IPS DF 6.9 (cell line): ENCODE measurements at regions not wholly inside any gene's neighbourhood (a gene's known extent, or its start where the extent isn't known, plus 50 kb on each side); places are given as distances from the start of the nearest gene placed in this dataset.
"Not testable (repeated sequence)": the region's sequence is repeated elsewhere in the genome, so short reads cannot be mapped to it uniquely, and the experiment has no call there.

ENCODE experiments used
- DNase-seq: peaks from one replicate; pipeline ENCODE4 v3.0.0-alpha.2; 2013; ENCODE audit warnings: low read depth, low spot score
- H3K27ac ChIP-seq: one replicate; pipeline ENCODE4 v1.5.1; 2013; ENCODE audit warnings: low read length, control low read depth
- H3K27me3 ChIP-seq: 2 replicates; pipeline ENCODE4 v1.6.1; 2013; ENCODE audit warnings: mild to moderate bottlenecking, low read length; ENCODE audit not compliant: control insufficient read depth, insufficient read depth
- H3K36me3 ChIP-seq: 2 replicates; pipeline ENCODE4 v1.6.1; 2013; ENCODE audit warnings: low read length; ENCODE audit not compliant: control insufficient read depth, insufficient read depth
- H3K4me1 ChIP-seq: 2 replicates; pipeline ENCODE4 v1.6.1; 2013; ENCODE audit warnings: low read length; ENCODE audit not compliant: control insufficient read depth, insufficient read depth
- H3K4me3 ChIP-seq: 2 replicates; pipeline ENCODE4 v1.5.1; 2013; ENCODE audit warnings: mild to moderate bottlenecking, low read length
- H3K9me3 ChIP-seq: 2 replicates; pipeline ENCODE4 v1.6.1; 2013; ENCODE audit warnings: low read length, inconsistent platforms; ENCODE audit not compliant: control insufficient read depth, insufficient read depth
- WGBS: extraction: QIAGEN DNeasy Blood & Tissue Kit; methylation state at CpG from one replicate; pipeline ENCODE4 v1.1.7; 2013; ENCODE audit warnings: mixed read lengths, missing lambda C conversion rate; ENCODE audit not compliant: insufficient read length, insufficient coverage; 5-methylcytosine and 5-hydroxymethylcytosine counted together

DNA sequence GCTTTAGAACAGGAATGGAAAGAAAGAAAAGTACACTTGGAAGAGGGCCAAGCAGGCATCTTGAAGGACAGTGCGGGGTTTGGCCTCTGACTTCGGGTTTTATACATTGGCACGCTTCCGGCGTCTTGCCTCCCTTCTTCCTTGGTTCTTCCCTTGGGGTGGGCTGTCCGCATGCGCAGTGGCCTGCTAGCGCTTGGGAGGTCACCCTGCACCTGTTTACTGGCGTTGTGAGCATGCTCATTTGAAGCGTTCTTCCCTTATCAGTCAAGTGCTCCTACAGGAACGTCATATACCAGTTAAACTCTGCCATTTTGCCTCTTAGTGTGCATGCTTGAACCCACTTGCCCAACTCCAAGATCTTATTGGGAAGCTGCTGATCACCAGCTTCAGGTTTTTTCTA, 230.0 kb downstream of the TTLL2 start:
- no peaks in the 10 kb centered on the region; the same call in 1 of the 2 replicates for H3K36me3 ChIP-seq
- no peaks in the 10 kb centered on the region for H3K4me1 ChIP-seq
- no peaks in the 10 kb centered on the region for H3K27me3 ChIP-seq
- DNase-seq: no peak
- no CpG with 5 or more reads among the region's 11 CpGs for WGBS
- no peak overlapping the region for H3K27ac ChIP-seq
- no peaks in the 10 kb centered on the region for H3K9me3 ChIP-seq
- no peak overlapping the region for H3K4me3 ChIP-seq

DNA sequence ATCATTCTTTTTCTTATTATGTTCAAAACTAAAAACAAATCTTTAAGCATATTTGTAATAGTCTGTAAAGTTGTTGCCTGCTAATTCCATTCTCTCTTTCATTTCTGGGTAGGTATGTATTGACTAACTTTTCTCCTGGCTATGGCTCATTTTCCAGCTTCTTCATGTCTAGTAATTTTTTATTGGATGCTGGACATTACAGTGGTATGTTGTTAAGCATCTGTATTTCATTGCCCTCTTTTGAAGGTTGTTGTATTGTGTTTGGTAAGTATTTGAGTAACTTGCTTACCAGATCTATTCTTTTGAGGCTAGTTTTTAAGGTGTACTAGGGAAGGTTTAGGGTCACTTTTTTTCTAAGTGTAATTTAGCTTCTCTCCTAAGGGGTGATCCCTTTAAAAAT, 230.9 kb downstream of the TTLL2 start:
- H3K9me3 ChIP-seq: no peaks in the 10 kb centered on the region
- H3K4me3 ChIP-seq: no peak overlapping the region

DNA sequence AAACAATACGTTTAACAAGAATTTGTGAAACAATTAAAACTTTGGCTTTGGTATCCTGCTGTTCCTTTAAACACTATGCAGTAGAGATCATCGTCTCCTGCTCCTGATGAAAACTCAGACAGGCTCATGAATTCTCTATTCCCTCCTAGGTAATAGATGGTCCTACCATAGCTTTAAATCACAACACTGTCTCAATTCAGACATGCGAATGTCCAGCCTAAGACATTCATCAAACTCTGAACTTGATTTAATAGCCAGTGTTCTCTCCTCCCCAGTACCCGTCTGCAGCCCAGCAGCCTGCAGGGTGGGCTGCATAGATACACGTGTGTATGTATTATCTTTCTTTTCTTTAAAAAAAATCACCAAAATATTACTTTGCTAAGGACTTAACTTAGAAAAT, 232.8 kb downstream of the TTLL2 start:
- Histone ChIP-seq H3K36me3 (no peaks in the 10 kb centered on the region; the same call in 1 of the 2 replicates), H3K4me3 (no peak overlapping the region), H3K4me1 (no peaks in the 10 kb centered on the region), H3K9me3 (no peaks in the 10 kb centered on the region), H3K27ac (no peak overlapping the region), H3K27me3 (no peaks in the 10 kb centered on the region)
- no peak for DNase-seq
- WGBS: no CpG with 5 or more reads among the region's 5 CpGs

More for the DNA sequence above, 230.9 kb downstream of the TTLL2 start:
- H3K36me3 ChIP-seq: no peaks in the 10 kb centered on the region; the same call in 1 of the 2 replicates
- H3K27ac ChIP-seq: no peak overlapping the region
- H3K4me1 ChIP-seq: no peaks in the 10 kb centered on the region
- no peaks in the 10 kb centered on the region for H3K27me3 ChIP-seq
- DNase-seq: no peak

DNA sequence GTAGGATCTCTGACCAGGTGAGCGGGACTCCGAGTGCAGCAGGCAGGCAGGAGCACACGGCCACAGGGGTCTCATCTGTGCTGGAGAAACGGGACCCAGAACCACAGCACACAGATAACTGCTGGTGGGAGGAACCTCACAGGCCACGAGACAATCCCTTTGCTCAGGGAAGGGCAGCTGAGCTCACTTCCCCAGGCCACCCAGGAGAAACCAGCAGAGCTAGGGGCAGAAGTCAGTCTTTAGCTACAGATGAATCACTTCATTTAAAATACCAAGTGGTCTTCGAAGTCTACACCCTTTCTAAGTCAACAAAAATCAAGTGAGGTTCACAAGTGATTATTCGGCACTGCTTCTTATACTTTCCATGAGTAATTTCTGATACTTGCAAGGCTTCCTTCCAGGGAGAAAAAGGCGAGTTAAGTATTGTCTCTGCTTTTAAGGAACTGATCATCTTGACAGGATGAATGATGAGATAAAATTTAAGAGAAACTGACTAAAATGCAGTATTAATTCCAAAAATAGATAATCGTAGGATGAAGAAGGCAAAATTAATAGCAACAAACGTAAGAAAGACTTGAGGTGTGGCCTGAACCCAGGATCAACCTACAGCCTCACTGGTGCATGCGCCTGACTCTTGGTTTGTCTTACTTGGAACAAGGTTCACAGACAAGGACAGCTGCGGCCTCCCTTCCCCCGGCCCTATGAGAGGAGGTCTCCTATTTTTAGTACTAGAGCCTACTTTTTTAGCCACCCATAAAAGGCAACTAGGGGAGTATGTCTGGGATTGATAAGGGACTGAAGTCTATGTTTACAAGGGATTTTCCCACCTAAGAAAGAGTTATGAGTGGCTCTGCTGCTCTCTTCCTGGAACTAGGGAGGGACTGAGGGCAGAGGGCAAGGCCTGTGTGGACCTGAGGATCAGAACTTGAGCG, 233.6 kb downstream of the TTLL2 start:
- no peak for DNase-seq
- WGBS: no CpG with 5 or more reads among the region's 14 CpGs
- no peak overlapping the region for H3K4me3 ChIP-seq
- H3K27me3 ChIP-seq: no peaks in the 10 kb centered on the region
- no peaks in the 10 kb centered on the region for H3K4me1 ChIP-seq
- no peak overlapping the region for H3K27ac ChIP-seq
- no peaks in the 10 kb centered on the region for H3K9me3 ChIP-seq
- H3K36me3 ChIP-seq: no peaks in the 10 kb centered on the region; the same call in 1 of the 2 replicates

DNA sequence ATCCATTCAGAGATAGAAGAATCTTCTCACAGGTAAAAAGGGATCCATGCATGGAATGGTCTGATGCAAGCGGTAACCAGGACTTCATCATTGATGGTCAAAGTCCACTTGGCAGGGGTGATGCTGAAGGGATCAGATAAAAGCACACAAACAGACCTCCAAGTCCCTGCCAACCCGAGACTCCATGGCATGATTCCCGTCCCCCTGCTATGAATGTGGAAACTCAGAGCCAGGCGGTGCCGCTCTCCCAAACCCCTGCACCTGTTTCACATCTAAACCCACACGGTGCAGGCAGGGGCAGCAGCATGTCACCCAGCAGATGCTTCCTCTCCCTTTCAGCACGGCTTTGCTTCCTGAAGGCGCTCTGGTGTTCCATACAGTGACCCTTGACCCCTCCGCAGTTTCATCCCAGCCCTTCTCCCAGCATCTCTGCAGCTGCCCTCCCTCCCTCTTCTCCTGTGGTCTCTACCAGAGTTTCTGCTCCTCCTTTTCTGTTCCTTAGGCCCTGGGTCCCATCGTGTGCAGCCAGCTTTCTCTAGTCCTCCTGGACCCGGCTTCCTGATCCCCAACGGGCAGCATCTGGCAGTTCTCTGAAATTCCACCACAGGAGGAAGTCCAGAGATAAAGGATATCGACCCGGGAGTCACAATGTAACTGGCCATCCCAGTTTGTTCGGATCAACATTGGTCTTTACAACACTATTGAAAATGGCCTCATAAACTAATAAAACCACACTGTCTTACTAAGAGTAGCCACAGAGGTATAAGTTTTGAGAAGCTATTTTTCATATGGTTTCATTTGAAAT, 235.0 kb downstream of the TTLL2 start:
- Histone ChIP-seq H3K27ac (no peak overlapping the region), H3K36me3 (no peaks in the 10 kb centered on the region; the same call in 1 of the 2 replicates), H3K4me3 (no peak overlapping the region), H3K27me3 (no peaks in the 10 kb centered on the region), H3K4me1 (no peaks in the 10 kb centered on the region), H3K9me3 (no peaks in the 10 kb centered on the region)
- DNase-seq: no peak
- no CpG with 5 or more reads among the region's 15 CpGs for WGBS

DNA sequence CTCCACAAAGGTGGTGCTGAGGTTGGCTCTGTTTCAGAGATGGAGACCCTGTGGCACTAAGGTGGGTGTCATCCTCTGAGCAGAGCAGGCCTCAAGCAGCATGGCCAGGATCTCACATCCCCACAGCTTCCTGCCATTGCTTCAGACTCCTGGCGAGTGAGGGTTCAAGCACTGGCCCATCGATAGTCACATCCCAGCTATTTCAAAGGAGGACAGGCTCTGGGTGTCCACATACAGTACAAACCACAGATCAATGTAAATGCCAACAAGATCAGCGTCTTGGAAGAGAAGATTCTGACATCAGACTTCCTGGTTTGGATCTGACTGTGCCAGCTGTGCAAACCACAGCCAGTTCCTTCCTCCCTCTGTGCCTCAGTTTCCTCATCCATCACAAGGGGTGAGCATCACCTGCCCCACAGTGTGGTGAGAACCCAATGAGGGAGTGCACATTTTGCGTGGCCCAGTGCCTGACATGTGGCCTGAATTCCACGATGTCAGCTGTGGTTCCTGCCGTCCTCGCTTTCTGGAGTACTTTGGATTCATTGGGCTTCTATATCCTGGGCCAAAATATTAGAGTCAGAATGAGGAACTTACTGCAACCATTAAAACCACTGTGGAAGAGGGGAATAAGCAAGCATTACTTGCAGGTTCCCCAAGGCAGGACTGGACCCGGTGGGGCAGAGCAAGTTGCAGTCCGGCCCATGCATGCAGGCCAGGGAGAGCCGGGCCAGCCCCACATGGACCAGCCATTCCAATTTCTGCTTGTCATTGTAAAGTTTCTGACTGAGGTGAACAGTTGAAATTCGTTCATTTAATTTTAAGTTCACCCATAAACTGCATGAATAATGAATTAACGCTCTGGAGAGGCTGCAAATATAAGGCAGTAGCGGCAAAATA, 236.0 kb downstream of the TTLL2 start:
- Histone ChIP-seq H3K36me3 (no peaks in the 10 kb centered on the region), H3K27ac (no peak overlapping the region), H3K4me3 (no peak overlapping the region), H3K27me3 (no peaks in the 10 kb centered on the region), H3K9me3 (no peaks in the 10 kb centered on the region), H3K4me1 (no peaks in the 10 kb centered on the region)
- no CpG with 5 or more reads among the region's 13 CpGs for WGBS
- no peak for DNase-seq

DNA sequence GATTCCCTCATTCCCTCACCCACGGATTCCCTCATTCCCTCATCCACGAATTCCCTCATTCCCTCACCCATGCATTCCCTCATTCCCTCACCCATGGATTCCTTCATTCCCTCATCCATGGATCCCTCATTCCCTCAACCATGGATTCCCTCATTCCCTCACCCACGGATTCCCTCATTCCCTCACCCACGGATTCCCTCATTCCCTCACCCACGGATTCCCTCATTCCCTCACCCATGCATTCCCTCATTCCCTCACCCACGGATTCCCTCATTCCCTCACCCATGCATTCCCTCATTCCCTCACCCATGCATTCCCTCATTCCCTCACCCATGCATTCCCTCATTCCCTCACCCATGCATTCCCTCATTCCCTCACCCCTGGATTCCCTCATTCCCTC, 238.0 kb downstream of the TTLL2 start:
- not testable (repeated sequence) for H3K27me3 ChIP-seq, H3K4me3 ChIP-seq, H3K9me3 ChIP-seq, H3K27ac ChIP-seq, H3K4me1 ChIP-seq, DNase-seq, H3K36me3 ChIP-seq
- WGBS: 73% methylated on average over 2 of the region's 6 CpGs

DNA sequence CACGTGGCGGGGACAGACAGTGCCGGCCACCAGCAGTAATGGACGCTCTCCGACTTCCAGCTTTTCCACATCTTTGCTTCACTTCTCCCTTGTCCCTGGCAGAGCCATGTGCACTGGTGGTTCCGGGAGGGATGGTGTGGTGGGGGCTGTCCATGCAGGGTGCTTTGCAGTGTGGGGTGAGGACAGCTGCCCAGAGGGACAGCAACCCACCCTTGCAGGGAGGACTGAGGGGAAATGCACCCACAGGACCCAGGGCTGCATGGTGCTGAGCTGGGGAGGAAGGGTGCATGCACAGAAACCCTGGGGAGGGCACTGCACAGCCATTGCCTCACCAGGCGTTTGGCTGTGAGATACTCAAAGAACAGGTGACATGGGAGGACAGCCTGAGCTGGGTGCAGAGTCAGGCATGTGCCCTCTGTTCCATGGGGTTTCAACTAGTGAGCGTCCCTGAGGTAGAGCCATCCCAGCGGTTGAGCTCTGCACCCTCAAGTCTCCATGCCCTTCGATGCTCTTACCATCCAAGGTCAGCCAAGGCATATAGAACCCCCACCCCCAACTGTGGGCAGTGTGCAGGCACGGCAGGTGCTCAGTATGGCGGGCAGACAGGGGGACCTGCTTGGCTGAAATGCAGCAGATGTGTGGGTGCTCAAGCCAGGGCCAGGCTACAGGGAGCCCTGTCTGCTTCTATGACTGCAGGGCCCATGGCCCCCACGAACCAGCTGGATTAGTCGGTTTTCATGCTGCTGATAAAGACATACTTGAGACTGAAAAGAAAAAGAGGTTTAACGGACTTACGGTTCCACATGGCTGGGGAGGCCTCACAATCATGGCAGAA, 239.7 kb downstream of the TTLL2 start:
- Histone ChIP-seq H3K4me3 (no peak overlapping the region), H3K9me3 (no peaks in the 10 kb centered on the region), H3K27me3 (no peaks in the 10 kb centered on the region), H3K4me1 (no peaks in the 10 kb centered on the region), H3K27ac (no peak overlapping the region), H3K36me3 (no peaks in the 10 kb centered on the region)
- no peak for DNase-seq
- no CpG with 5 or more reads among the region's 16 CpGs for WGBS

DNA sequence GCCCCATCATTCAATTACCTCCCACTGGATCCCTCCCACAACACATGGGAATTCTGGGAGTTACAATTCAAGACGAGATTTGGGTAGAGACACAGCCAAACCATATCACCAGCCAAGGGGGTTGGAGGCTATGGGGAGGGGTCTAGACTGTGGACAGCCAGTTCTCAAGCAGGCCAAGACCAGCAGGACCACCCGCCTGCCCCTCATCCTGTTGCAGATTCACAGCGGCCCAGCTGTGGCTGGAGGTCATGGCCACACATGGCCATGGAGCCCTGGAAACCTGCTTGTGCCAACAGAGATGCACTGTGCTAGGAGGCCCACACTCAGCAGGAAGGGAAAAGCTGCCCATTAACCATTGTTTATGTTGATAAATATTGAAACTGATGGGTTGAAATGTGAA, 240.5 kb downstream of the TTLL2 start:
- H3K36me3 ChIP-seq: no peaks in the 10 kb centered on the region
- no peaks in the 10 kb centered on the region for H3K9me3 ChIP-seq
- no CpG with 5 or more reads among the region's 3 CpGs for WGBS
- H3K27me3 ChIP-seq: no peaks in the 10 kb centered on the region
- H3K4me1 ChIP-seq: no peaks in the 10 kb centered on the region
- DNase-seq: no peak
- no peak overlapping the region for H3K4me3 ChIP-seq
- H3K27ac ChIP-seq: no peak overlapping the region
